Nephron progenitor cell (in vitro differentiated cells): ENCODE measurements at regions not wholly inside any gene's neighbourhood (a gene's known extent, or its start where the extent isn't known, plus 50 kb on each side); places are given as distances from the start of the nearest gene placed in this dataset.

Experiments used
- DNase-seq: peaks from one replicate; pipeline ENCODE4 v3.0.0; 2021
- H3K27ac Mint-ChIP-seq: 2 replicates; pipeline ENCODE4 v1.8.0; 2021; ENCODE audit warnings: mild to moderate bottlenecking, moderate library complexity, mixed read lengths
- H3K27me3 Mint-ChIP-seq: 2 replicates; pipeline ENCODE4 v1.8.0; 2021; ENCODE audit warnings: mild to moderate bottlenecking, low read depth, mixed read lengths; ENCODE audit not compliant: poor library complexity
- H3K36me3 Mint-ChIP-seq: 2 replicates; pipeline ENCODE4 v1.8.0; 2021; ENCODE audit warnings: low read depth, mixed read lengths
- H3K4me1 Mint-ChIP-seq: 2 replicates; pipeline ENCODE4 v1.8.0; 2021; ENCODE audit warnings: mixed read lengths
- H3K4me3 Mint-ChIP-seq: 2 replicates; pipeline ENCODE4 v1.8.0; 2021; ENCODE audit warnings: mild to moderate bottlenecking, moderate library complexity, mixed read lengths
- H3K9me3 Mint-ChIP-seq: 2 replicates; pipeline ENCODE4 v1.8.0; 2021; ENCODE audit warnings: mild to moderate bottlenecking, moderate library complexity, mixed read lengths
- CTCF ChIP-seq: fragments of 200-600 bp; sonication (generic); IDR thresholded peaks from 2 replicates; pipeline ENCODE4 v1.5.0; 2021; ENCODE audit warnings: antibody characterized with exemption

- H3K27ac Mint-ChIP-seq: no peak overlapping the region
- no peaks in the 10 kb centered on the region for H3K27me3 Mint-ChIP-seq
- peaks cover 13% of the 10 kb centered on the region for H3K9me3 Mint-ChIP-seq
- H3K4me3 Mint-ChIP-seq: no peak overlapping the region
- TF ChIP-seq CTCF: no peak
- no peaks in the 10 kb centered on the region for H3K4me1 Mint-ChIP-seq
- DNase-seq: no peak
- H3K36me3 Mint-ChIP-seq: no peaks in the 10 kb centered on the region
Observed at GRCh38 chr5:164375051-164375450, 869.6 kb downstream of the MAT2B start.

DNA sequence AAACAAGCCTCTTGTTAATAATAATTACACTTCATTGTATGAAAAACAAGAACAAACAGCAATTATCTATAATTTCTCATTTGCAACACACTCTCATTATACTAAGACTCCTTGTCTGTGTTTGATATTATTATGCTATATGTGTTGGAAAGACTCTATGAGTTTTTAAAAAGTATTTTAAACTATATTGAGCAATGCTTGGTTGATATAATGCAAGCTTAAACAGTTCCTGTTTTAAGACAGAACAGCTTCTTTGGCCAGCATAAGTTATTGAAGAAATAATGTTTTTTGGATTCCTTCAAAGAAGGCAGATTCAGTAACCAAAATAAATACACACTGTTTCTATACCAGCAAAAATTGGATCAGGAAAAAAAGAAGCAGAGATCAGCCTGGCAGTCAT is 871.4 kb downstream of the MAT2B start:
- DNase-seq: no peak
- Mint-ChIP-seq H3K27me3 (no peaks in the 10 kb centered on the region), H3K4me3 (no peak overlapping the region), H3K36me3 (no peaks in the 10 kb centered on the region), H3K4me1 (no peaks in the 10 kb centered on the region), H3K9me3 (peaks cover 16% of the 10 kb centered on the region), H3K27ac (no peak overlapping the region)
- TF ChIP-seq CTCF: no peak

GRCh38 chr5:164377746-164378145 is 872.3 kb downstream of the MAT2B start:
- no peak overlapping the region for H3K27ac Mint-ChIP-seq
- no peak for TF ChIP-seq CTCF
- peaks cover 20% of the 10 kb centered on the region for H3K9me3 Mint-ChIP-seq
- DNase-seq: no peak
- H3K36me3 Mint-ChIP-seq: no peaks in the 10 kb centered on the region
- H3K4me1 Mint-ChIP-seq: no peaks in the 10 kb centered on the region
- no peak overlapping the region for H3K4me3 Mint-ChIP-seq
- H3K27me3 Mint-ChIP-seq: no peaks in the 10 kb centered on the region

GRCh38 chr5:164383662-164384061 is 878.2 kb downstream of the MAT2B start:
- Mint-ChIP-seq H3K4me3 (no peak overlapping the region), H3K9me3 (peaks cover 37% of the 10 kb centered on the region), H3K4me1 (no peaks in the 10 kb centered on the region), H3K36me3 (no peaks in the 10 kb centered on the region), H3K27me3 (no peaks in the 10 kb centered on the region), H3K27ac (no peak overlapping the region)
- no peak for DNase-seq
- TF ChIP-seq CTCF: no peak

GRCh38 chr5:164392531-164392930 is 887.1 kb downstream of the MAT2B start:
- Mint-ChIP-seq H3K9me3 (no peaks in the 10 kb centered on the region), H3K36me3 (no peaks in the 10 kb centered on the region), H3K27me3 (peaks cover 4% of the 10 kb centered on the region), H3K4me3 (no peak overlapping the region), H3K27ac (no peak overlapping the region), H3K4me1 (peaks cover 9% of the 10 kb centered on the region)
- TF ChIP-seq CTCF: no peak
- no peak for DNase-seq

- Mint-ChIP-seq H3K9me3 (no peaks in the 10 kb centered on the region), H3K27me3 (peaks cover 8% of the 10 kb centered on the region), H3K27ac (no peak overlapping the region), H3K4me1 (peaks cover 19% of the 10 kb centered on the region), H3K4me3 (no peak overlapping the region), H3K36me3 (no peaks in the 10 kb centered on the region)
- DNase-seq: no peak
- TF ChIP-seq CTCF: no peak
Observed at GRCh38 chr5:164394686-164395194, 889.3 kb downstream of the MAT2B start.
